Endothelial cell of umbilical vein (primary cell): ENCODE measurements at regions not wholly inside any gene's neighbourhood (a gene's known extent, or its start where the extent isn't known, plus 50 kb on each side); places are given as distances from the start of the nearest gene placed in this dataset.

ENCODE experiments used
- CTCF ChIP-seq, 2 donors: IDR thresholded peaks; 1 replicate in 1 of 2; 2 replicates in 1 of 2; pipeline ENCODE4 v1.5.1; 2011; ENCODE audit warnings: low read length in 2 of 2, mild to moderate bottlenecking in 2 of 2, moderate library complexity in 2 of 2, control low read depth in 1 of 2, inconsistent platforms in 1 of 2, low read depth in 1 of 2; ENCODE audit not compliant: insufficient read depth in 1 of 2; ENCODE audit errors: extremely low read depth in 1 of 2
- EZH2 ChIP-seq: IDR thresholded peaks from 2 replicates; pipeline ENCODE4 v1.6.1; 2012; ENCODE audit warnings: borderline replicate concordance, low read depth, mild to moderate bottlenecking, moderate library complexity, low read length, inconsistent platforms; ENCODE audit not compliant: severe bottlenecking
- FOS ChIP-seq: IDR thresholded peaks from 2 replicates; pipeline ENCODE4 v1.6.1; 2011; ENCODE audit warnings: mild to moderate bottlenecking, low read length, moderate library complexity, borderline replicate concordance; ENCODE audit not compliant: insufficient read depth
- GATA2 ChIP-seq: IDR thresholded peaks from 2 replicates; pipeline ENCODE4 v1.7.0; 2011; ENCODE audit warnings: low read depth, mild to moderate bottlenecking, moderate library complexity, mixed read lengths, low read length; ENCODE audit not compliant: insufficient read length, insufficient read depth
- JUN ChIP-seq: IDR thresholded peaks from 2 replicates; pipeline ENCODE4 v1.6.1; 2011; ENCODE audit warnings: borderline replicate concordance, low read depth; ENCODE audit not compliant: insufficient read length, insufficient read depth
- MAX ChIP-seq: IDR thresholded peaks from 2 replicates; pipeline ENCODE4 v1.6.1; 2011; ENCODE audit not compliant: insufficient read depth, insufficient read length
- POLR2A ChIP-seq: IDR thresholded peaks from 2 replicates; pipeline ENCODE4 v1.6.1; 2012; ENCODE audit warnings: low read depth, mild to moderate bottlenecking, control low read depth, low read length
- POLR2AphosphoS5 ChIP-seq: IDR thresholded peaks from 2 replicates; pipeline ENCODE4 v1.6.1; 2012; ENCODE audit warnings: low read depth, mild to moderate bottlenecking, control low read depth, low read length, moderate library complexity; ENCODE audit not compliant: insufficient read depth

- no peak for TF ChIP-seq CTCF (IDR thresholded peaks at IDR 0.05; ENCODE audit: extremely low read depth in 1 of 2, insufficient read depth in 1 of 2, low read depth in 1 of 2, low read length in 2 of 2)
- no peak for TF ChIP-seq POLR2A
- TF ChIP-seq MAX, result no peak
- TF ChIP-seq EZH2, result no peak
- TF ChIP-seq POLR2AphosphoS5, result no peak
- TF ChIP-seq GATA2, result no peak
- TF ChIP-seq JUN, result no peak
- no peak for TF ChIP-seq FOS
Measured at GRCh38 chr4:91916219-91916618, 387.5 kb upstream of the GRID2 start.
